Fibroblast of lung (primary cell): ENCODE measurements at regions not wholly inside any gene's neighbourhood (a gene's known extent, or its start where the extent isn't known, plus 50 kb on each side); places are given as distances from the start of the nearest gene placed in this dataset.
A peak's percentile ranks its signal among the peaks of the same experiment; 100 is the strongest.
"Not testable (repeated sequence)": the region's sequence is repeated elsewhere in the genome, so short reads cannot be mapped to it uniquely, and the experiment has no call there.

Experiments used
- DNase-seq, 2 donors: peaks; one replicate each; pipeline versions ENCODE4 v3.0.0 to v3.0.0-alpha.2; 2010; ENCODE audit warnings: low read depth in 2 of 2
- H2AFZ ChIP-seq: 2 replicates; pipeline ENCODE4 v1.5.1; 2012; ENCODE audit warnings: low read length, control low read depth, inconsistent platforms
- H3K27ac ChIP-seq: 2 replicates; pipeline ENCODE4 v1.5.1; 2011; ENCODE audit warnings: low read length, control low read depth; ENCODE audit not compliant: insufficient read depth
- H3K27me3 ChIP-seq: 2 replicates; pipeline ENCODE4 v1.5.1; 2011; ENCODE audit warnings: mild to moderate bottlenecking, low read length; ENCODE audit not compliant: control insufficient read depth, insufficient read depth
- H3K36me3 ChIP-seq: 2 replicates; pipeline ENCODE4 v1.5.1; 2011; ENCODE audit warnings: low read length; ENCODE audit not compliant: control insufficient read depth, insufficient read depth
- H3K4me1 ChIP-seq: 2 replicates; pipeline ENCODE4 v1.5.1; 2011; ENCODE audit warnings: low read length; ENCODE audit not compliant: control insufficient read depth, insufficient read depth; ENCODE audit errors: extremely low read depth
- H3K4me2 ChIP-seq: 2 replicates; pipeline ENCODE4 v1.5.1; 2011; ENCODE audit warnings: low read length, control low read depth; ENCODE audit not compliant: insufficient read depth; ENCODE audit errors: extremely low read depth
- H3K4me3 ChIP-seq, 4 experiments: fragments of 200-600 bp in 1 of 4; sonication (generic) in 1 of 4; replicated peaks in 1 of 4; 2 replicates each; pipeline ENCODE4 v1.5.1; 2011 to 2016; ENCODE audit warnings: low read length in 4 of 4, low read depth in 3 of 4, mild to moderate bottlenecking in 3 of 4, control low read depth in 2 of 4, inconsistent platforms in 1 of 4, mixed read lengths in 1 of 4; ENCODE audit not compliant: insufficient read depth in 1 of 4; ENCODE audit errors: control extremely low read depth in 1 of 4
- H3K79me2 ChIP-seq: 2 replicates; pipeline ENCODE4 v1.5.1; 2012; ENCODE audit warnings: mild to moderate bottlenecking, low read length, inconsistent platforms; ENCODE audit not compliant: control insufficient read depth, insufficient read depth
- H3K9ac ChIP-seq: 2 replicates; pipeline ENCODE4 v1.5.1; 2011; ENCODE audit warnings: mild to moderate bottlenecking, low read length, control low read depth; ENCODE audit not compliant: insufficient read depth
- H3K9me3 ChIP-seq: 2 replicates; pipeline ENCODE4 v1.5.1; 2012; ENCODE audit warnings: low read depth, low read length; ENCODE audit not compliant: control insufficient read depth, insufficient read depth
- H4K20me1 ChIP-seq: 2 replicates; pipeline ENCODE4 v1.5.1; 2011; ENCODE audit warnings: low read length; ENCODE audit not compliant: control insufficient read depth, insufficient read depth; ENCODE audit errors: extremely low read depth
- EZH2 ChIP-seq: IDR thresholded peaks from 2 replicates; pipeline ENCODE4 v1.5.1; 2012; ENCODE audit warnings: low read length, control low read depth, mild to moderate bottlenecking; ENCODE audit errors: missing control alignments
- TF ChIP-seq, protein P1 (sequence below), 2 donors: IDR thresholded peaks in 1 of 2; conservative IDR thresholded peaks in 1 of 2; 1 replicate in 1 of 2; 2 replicates in 1 of 2; pipeline ENCODE4 v1.5.1; 2011 to 2012; ENCODE audit warnings: low read length in 2 of 2, control low read depth in 1 of 2, inconsistent platforms in 1 of 2, low read depth in 1 of 2, mild to moderate bottlenecking in 1 of 2

DNA sequence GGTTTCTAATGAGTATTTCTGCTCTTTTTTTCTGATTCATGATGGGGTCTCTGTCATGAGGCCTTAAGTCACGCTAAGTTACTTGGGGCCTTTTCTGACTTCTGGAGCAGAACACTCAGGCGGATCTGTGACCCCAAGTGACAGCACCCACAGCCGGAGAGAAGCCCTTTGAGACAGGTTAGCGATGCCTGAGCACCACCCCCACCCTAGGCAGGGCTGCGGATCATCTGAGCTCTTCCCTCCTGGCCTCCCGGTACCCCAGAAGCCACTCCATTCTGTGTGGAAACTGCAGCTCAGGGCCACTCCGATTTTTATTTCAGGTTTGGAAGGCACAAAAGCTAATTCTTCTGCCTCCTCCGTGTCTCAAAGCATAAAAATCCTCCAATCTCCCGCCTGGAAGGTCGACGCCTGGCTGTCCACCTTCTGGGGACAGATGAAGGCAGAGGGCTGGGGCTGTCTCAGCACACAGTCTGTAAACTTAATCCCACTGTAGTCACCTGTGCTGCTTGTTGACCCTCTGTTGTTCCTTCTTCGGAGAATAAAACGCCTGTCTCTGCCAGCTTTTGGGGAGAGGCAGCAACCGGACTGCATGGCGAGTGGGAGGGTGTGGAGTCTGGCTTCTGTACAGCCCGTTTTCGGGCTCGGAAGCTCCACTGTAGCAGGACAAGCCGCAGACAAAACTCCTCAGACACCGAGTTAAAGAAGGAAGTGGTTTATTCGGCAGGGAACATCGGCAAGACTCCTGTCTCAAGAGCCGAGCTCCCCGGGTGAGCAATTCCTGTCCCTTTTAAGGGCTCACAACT, 88.8 kb downstream of the SPRY4 start:
- H3K4me1 ChIP-seq: no peaks in the 10 kb centered on the region
- no peak overlapping the region for H3K4me3 ChIP-seq
- H3K9me3 ChIP-seq: no peaks in the 10 kb centered on the region
- H3K27me3 ChIP-seq: no peaks in the 10 kb centered on the region
- no peaks in the 10 kb centered on the region for H4K20me1 ChIP-seq
- H3K4me2 ChIP-seq: no peak overlapping the region
- TF ChIP-seq, protein P1, sequence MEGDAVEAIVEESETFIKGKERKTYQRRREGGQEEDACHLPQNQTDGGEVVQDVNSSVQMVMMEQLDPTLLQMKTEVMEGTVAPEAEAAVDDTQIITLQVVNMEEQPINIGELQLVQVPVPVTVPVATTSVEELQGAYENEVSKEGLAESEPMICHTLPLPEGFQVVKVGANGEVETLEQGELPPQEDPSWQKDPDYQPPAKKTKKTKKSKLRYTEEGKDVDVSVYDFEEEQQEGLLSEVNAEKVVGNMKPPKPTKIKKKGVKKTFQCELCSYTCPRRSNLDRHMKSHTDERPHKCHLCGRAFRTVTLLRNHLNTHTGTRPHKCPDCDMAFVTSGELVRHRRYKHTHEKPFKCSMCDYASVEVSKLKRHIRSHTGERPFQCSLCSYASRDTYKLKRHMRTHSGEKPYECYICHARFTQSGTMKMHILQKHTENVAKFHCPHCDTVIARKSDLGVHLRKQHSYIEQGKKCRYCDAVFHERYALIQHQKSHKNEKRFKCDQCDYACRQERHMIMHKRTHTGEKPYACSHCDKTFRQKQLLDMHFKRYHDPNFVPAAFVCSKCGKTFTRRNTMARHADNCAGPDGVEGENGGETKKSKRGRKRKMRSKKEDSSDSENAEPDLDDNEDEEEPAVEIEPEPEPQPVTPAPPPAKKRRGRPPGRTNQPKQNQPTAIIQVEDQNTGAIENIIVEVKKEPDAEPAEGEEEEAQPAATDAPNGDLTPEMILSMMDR (conservative IDR thresholded peaks at IDR 0.05 in 1 of 2, IDR thresholded peaks at IDR 0.05 in 1 of 2; ENCODE audit: low read depth in 1 of 2, low read length in 2 of 2): no peak
- TF ChIP-seq EZH2: no peak
- H3K9ac ChIP-seq: no peak overlapping the region
- no peaks in the 10 kb centered on the region for H3K36me3 ChIP-seq
- H3K79me2 ChIP-seq: no peaks in the 10 kb centered on the region
- no peak overlapping the region for H3K27ac ChIP-seq
- DNase-seq: no peak
- H2AFZ ChIP-seq: no peak overlapping the region

DNA sequence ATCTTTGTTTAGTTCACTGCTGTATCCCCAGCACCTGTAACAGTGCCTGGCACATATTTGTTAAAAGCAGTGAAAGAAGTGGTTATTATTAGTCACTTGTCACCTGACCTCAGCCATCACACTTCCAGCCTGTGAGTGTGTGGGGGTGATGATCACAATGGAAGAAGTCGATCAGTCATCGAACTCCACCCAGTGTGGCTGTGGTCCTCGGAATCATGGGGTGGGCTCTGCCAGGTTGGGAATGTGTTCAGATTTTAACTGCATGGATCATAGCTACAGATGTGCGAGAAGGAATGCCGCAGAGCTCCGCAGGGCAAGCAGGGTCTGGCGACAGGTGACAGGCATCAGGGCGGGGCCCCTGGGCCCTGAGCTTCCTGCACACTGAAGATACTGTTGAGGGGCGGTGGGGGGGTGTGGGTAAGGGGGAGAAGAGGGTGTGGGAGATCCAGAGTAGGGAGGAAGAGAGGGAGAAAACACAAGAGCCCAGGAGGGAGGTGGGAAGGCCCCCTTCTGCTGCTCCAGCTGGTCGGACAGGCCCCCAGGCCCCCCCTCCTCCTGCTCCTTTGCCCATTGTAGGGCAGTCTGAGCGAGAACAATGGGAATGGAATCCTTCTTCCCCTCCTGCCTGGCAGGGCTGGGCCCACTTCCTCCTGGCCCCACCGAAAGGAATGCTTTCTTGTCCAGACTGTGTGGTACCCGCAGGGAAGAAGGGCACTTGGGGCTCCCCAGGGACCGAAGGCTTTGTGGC, 89.6 kb downstream of the SPRY4 start:
- TF ChIP-seq EZH2: no peak
- no peak overlapping the region for H3K4me2 ChIP-seq
- H4K20me1 ChIP-seq: no peaks in the 10 kb centered on the region
- no peaks in the 10 kb centered on the region for H3K4me1 ChIP-seq
- H3K36me3 ChIP-seq: no peaks in the 10 kb centered on the region
- no peak overlapping the region for H2AFZ ChIP-seq
- H3K27me3 ChIP-seq: no peaks in the 10 kb centered on the region
- H3K27ac ChIP-seq: no peak overlapping the region
- no peaks in the 10 kb centered on the region for H3K79me2 ChIP-seq
- no peaks in the 10 kb centered on the region for H3K9me3 ChIP-seq
- H3K4me3 ChIP-seq: no peak overlapping the region
- no peak overlapping the region for H3K9ac ChIP-seq
- DNase-seq: peak in 1 of 2 donors; percentile 52

- no peak for DNase-seq
- H3K27me3 ChIP-seq: no peaks in the 10 kb centered on the region
- H3K9ac ChIP-seq: no peak overlapping the region
- no peaks in the 10 kb centered on the region for H3K36me3 ChIP-seq
- H4K20me1 ChIP-seq: no peaks in the 10 kb centered on the region
- H3K79me2 ChIP-seq: no peaks in the 10 kb centered on the region
- no peak for TF ChIP-seq EZH2
- TF ChIP-seq, protein P1 (conservative IDR thresholded peaks at IDR 0.05 in 1 of 2, IDR thresholded peaks at IDR 0.05 in 1 of 2; ENCODE audit: low read depth in 1 of 2, low read length in 2 of 2): no peak
- H3K27ac ChIP-seq: no peak overlapping the region
- no peaks in the 10 kb centered on the region for H3K9me3 ChIP-seq
- no peak overlapping the region for H3K4me2 ChIP-seq
- H2AFZ ChIP-seq: no peak overlapping the region
- no peaks in the 10 kb centered on the region for H3K4me1 ChIP-seq
- no peak overlapping the region for H3K4me3 ChIP-seq
These were observed 91.5 kb downstream of the SPRY4 start for GRCh38 chr5:142233083-142234032.

DNA sequence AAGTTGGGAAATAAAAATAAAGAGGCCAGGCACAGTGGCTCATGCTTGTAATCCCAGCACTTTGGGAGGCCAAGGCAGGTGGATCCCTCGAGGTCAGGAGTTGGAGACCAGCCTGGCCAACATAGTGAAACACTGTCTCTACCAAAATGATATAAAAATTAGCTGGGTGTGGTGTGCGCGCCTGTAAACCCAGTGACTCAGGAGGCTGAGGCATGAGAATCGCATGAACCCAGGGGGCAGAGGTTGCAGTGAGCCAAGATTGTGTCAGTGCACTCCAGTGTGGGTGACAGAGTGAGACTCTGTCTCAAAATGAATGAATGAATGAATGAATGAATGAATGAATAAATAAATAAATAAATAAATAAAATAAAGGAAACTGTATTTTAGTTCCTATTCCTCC, 93.9 kb downstream of the SPRY4 start:
- H3K4me2 ChIP-seq: not testable (repeated sequence)

More for the DNA sequence above, 93.9 kb downstream of the SPRY4 start:
- H2AFZ ChIP-seq, H3K27ac ChIP-seq, H3K79me2 ChIP-seq, DNase-seq, H3K36me3 ChIP-seq, H3K27me3 ChIP-seq, H3K4me3 ChIP-seq, H3K9ac ChIP-seq, H3K9me3 ChIP-seq, H4K20me1 ChIP-seq, H3K4me1 ChIP-seq: not testable (repeated sequence)
